ENCODE measurements at regions not wholly inside any gene's neighbourhood (a gene's known extent, or its start where the extent isn't known, plus 50 kb on each side); places are given as distances from the start of the nearest gene placed in this dataset.
A peak's percentile ranks its signal among the peaks of the same experiment; 100 is the strongest.
"Not testable (repeated sequence)": the region's sequence is repeated elsewhere in the genome, so short reads cannot be mapped to it uniquely, and the experiment has no call there.

GRCh38 chr7:150047329-150047728 lies 173.6 kb downstream of the ATP6V0E2 start:
- not testable (repeated sequence) for ATAC-seq

GRCh38 chr7:150047772-150048171 lies 174.0 kb downstream of the ATP6V0E2 start:
- ATAC-seq = not testable (repeated sequence)

GRCh38 chr7:150048244-150049011 lies 174.7 kb downstream of the ATP6V0E2 start:
- peak in 1 of 2 donors; percentile 22 for ATAC-seq

GRCh38 chr7:150049012-150049655 lies 175.4 kb downstream of the ATP6V0E2 start:
- ATAC-seq = peak; percentile 43 to 66

GRCh38 chr7:150053396-150053795 lies 179.6 kb downstream of the ATP6V0E2 start:
- ATAC-seq = not testable (repeated sequence)

- not testable (repeated sequence) for ATAC-seq
Observed at GRCh38 chr7:150054242-150054641, 180.5 kb downstream of the ATP6V0E2 start.

- ATAC-seq = peak; percentile 96 to 99
Observed at GRCh38 chr7:150060259-150061221, 186.8 kb downstream of the ATP6V0E2 start.

GRCh38 chr7:150063195-150063594 lies 189.4 kb downstream of the ATP6V0E2 start:
- ATAC-seq = not testable (repeated sequence)

GRCh38 chr7:150069555-150070313 lies 196.0 kb downstream of the ATP6V0E2 start:
- not testable (repeated sequence) for ATAC-seq

- ATAC-seq = not testable (repeated sequence)
Observed at GRCh38 chr7:150077543-150077942, 203.8 kb downstream of the ATP6V0E2 start.

- not testable (repeated sequence) for ATAC-seq
Observed at GRCh38 chr7:150081865-150082264, 208.1 kb downstream of the ATP6V0E2 start.

- ATAC-seq = not testable (repeated sequence)
Observed at GRCh38 chr7:150084724-150085123, 211.0 kb downstream of the ATP6V0E2 start.

- ATAC-seq = not testable (repeated sequence)
Observed at GRCh38 chr7:150087478-150087877, 213.7 kb downstream of the ATP6V0E2 start.

- ATAC-seq = not testable (repeated sequence)
Observed at GRCh38 chr7:150089139-150089538, 215.4 kb downstream of the ATP6V0E2 start.

- not testable (repeated sequence) for ATAC-seq
Observed at GRCh38 chr7:150090776-150091175, 217.0 kb downstream of the ATP6V0E2 start.

GRCh38 chr7:150093897-150094296 lies 220.1 kb downstream of the ATP6V0E2 start:
- not testable (repeated sequence) for ATAC-seq

GRCh38 chr7:150096213-150096994 lies 222.6 kb downstream of the ATP6V0E2 start:
- ATAC-seq = not testable (repeated sequence)

- not testable (repeated sequence) for ATAC-seq
Observed at GRCh38 chr7:150098592-150098991, 224.6 kb upstream of the LRRC61 start.

GRCh38 chr7:150101282-150101681 lies 221.9 kb upstream of the LRRC61 start:
- ATAC-seq = not testable (repeated sequence)

GRCh38 chr7:150107283-150107682 lies 215.9 kb upstream of the LRRC61 start:
- ATAC-seq = not testable (repeated sequence)

- peak in 1 of 2 donors; percentile 21 for ATAC-seq
Observed at GRCh38 chr7:150110375-150110820, 212.8 kb upstream of the LRRC61 start.
